T-helper 1 cell treated with Interleukin-12 subunit alpha and Interleukin-12 subunit beta and Interleukin-4 antibody, amounts not matched to agents 30 ng/mL and 1 ng/mL, for 36 hours (primary cell): ENCODE measurements at regions not wholly inside any gene's neighbourhood (a gene's known extent, or its start where the extent isn't known, plus 50 kb on each side); places are given as distances from the start of the nearest gene placed in this dataset.

Experiments used
- intact Hi-C: fragments of 100-400 bp; cut with micrococcal nuclease; formaldehyde crosslinking; loops from one replicate; pipeline ENCODE4 v1.15.1; 2024

DNA sequence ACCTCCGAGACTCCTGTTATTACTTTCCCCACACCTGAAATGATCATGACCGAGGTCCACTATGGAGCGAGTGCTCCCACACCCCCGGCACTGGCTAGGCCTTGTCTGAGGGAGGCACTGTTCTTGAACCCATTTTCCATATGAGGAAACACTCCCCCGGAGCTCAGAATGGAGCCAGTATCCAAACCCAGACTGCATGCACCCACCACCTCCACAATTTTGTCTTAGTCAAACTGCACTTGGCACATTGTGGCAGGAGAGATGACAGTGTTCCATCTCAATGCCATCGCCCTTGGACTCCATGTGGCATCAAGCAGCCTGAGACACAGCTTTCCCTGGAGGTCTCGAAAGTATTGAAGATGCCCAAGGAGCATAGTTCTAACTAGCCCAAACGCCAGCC, 154.1 kb downstream of the NUP210 start:
- intact Hi-C loops, result no loop called here

DNA sequence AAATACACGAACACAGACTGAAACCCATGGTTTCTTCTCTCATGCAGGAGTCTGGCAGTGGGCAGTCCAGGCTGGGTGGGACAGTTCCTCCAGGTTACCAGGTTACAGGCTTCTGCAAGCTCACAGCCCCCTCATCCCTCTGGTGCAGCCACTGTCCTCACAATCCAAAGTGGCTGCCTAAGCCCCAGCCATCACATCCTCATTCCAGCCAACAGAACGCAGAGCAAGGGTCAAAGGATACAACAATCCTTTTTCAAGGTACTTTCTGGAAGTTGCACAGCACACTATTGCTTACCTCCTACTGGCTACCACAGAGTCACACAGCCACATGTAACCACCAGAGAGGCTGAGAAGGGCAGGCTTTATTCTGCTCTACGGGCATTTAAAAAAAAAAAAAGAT, 154.6 kb downstream of the NUP210 start:
- intact Hi-C loops, result no loop called here

DNA sequence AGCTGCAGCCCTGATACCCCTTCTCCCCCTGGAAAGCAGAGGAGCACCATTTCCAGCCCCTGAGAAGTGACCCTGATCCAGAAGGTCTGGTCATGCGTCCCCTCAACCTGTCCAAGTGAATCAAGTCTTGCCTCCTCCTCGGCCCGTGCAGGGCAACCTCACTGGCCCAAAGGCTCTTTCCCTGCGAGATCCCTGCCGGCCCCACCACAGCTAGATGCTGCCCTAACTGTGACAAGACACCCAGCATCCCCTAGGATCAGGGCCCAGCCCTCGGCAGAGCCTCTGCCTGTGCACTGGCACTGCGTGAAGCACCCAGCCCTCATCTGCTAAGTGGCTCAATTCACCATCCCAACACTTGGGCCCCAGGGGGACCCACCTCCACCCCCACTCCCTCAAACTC, 155.1 kb downstream of the NUP210 start:
- intact Hi-C loops, result no loop called here

DNA sequence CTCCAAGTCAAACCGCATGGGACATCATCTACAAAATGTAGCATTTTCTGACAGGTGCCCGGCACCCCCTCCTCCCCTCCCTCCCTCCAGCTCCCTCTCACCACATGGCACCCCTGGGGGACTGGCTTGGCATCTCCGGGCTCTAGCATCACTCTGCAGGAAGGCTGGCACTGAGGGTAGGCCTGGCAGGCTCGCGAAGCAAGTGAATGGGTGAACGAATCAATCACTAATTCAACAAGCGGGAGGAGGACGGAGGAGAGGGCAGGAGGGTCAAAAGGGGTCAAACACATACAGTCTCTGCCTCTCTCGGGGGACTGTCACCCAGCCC, 155.7 kb downstream of the NUP210 start:
- intact Hi-C loops, result no loop called here

DNA sequence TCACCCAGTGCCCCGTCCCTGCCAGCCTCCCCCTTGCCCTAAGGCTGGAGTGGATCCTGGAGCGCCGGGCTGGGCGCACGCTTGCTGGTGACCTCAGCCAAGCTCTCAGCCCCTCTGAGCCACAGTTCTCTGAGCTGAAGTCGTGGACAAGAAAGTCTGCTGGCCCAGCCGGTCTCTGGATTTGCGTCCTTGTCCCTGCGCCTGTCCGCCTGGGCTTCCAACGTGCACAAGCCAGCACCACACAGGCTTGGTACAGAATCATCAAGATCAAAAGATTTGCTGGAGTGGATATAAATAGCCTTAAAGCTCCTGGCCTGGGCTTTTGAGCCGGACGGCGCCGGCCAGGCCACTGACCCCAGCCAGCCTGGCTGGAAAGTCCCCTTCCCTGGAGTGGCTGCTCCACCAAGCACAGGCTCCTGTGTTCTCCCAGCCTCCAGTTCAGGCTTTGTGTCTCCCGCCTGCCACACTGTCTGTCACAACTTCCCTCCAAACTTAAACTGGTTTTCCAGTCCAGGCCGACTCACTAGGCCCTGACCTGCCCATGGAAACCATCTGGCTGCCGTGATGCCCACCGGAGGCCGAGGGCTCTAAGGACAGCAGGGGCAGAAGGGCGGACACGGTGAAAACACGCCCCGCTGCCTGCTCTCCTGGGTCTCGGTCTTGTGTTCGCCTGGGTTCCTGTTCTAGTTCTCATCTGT, 156.2 kb downstream of the NUP210 start:
- intact Hi-C loops, result no loop called here

DNA sequence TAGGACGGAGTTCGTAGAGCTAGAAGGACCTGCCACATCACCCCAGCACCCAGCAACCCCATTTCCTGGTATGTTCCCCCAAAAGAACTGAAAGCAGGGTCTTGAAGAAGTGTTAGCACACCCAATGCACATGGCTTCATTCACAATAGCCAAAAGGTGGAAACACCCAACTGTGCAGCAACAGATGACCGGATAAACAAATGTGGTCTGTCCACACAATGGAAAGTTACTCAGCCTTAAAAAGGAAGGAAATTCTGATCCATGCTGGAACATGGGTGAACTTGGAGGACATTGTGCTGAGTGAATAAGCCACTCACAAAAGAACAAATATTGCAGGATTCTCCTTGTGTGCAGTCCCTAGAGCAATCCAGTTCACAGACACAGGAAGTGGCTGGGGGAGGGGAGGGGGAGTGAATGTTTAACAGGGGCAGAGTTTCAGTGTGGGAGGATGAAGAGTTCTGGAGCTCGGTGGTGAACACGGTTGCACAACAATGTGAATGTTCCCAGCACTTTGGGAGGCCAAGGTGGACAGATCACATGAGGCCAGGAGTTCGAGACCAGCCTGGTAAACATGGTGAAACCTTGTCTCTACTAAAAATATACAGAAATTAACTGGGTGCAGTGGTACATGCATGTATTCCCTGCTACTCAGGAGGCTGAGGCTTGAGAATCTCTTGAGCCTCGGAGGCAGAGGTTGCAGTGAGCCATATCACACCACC, 157.5 kb downstream of the NUP210 start:
- intact Hi-C loops, result no loop called here

DNA sequence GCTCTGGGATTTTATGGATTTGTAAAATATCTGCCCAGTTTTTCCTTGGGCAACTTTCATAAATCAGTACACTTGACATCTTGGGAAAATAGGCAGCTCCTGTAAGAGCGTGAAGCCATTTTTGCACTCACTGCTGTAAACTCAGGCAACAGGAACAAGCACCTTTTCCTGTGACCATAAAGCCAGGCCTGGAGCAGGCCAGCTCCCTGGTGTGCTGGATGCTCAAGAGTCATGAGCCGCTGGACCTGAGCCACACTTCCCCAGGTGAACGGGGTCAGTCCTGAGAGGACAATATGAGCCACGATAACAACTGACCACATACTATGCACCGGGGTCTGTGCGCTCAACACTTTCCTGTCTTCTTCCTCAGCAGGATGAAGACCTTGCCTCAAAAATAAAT, 158.2 kb downstream of the NUP210 start:
- intact Hi-C loops, result no loop called here

DNA sequence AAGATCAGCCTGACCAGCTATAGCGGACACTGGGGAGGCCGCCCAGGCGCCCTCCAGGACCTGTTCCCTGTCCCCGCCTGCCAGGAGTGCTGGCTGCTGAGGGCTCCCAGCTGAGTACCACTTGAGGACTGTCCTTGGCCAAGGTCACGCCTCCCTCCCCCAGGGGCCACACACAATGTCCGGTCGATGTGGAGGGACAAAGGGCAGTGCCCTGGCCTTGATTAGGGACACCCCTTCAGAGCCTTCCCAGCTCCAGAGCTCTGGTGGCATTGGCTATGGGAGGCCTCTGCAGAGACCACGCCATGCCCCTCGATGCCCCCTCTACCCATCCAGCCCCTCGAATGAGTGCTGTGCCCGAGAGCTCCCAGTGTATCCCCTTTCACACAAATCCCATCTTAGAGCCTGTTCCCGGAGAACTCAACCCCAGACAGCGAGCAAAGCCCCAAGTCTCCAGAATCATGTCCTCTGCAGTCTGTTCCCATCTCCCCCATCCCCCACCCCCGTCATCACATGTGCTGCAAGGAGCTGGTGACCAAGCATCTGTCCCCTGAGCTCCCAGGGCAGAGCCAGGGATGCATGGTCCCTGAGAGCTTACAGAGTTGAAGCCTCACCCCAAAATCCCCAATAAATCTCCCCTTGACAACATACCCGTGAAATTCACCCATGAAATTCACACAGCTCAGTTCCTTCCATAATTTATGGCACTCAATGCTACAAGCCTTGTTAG, 158.9 kb downstream of the NUP210 start:
- intact Hi-C loops, result no loop called here

DNA sequence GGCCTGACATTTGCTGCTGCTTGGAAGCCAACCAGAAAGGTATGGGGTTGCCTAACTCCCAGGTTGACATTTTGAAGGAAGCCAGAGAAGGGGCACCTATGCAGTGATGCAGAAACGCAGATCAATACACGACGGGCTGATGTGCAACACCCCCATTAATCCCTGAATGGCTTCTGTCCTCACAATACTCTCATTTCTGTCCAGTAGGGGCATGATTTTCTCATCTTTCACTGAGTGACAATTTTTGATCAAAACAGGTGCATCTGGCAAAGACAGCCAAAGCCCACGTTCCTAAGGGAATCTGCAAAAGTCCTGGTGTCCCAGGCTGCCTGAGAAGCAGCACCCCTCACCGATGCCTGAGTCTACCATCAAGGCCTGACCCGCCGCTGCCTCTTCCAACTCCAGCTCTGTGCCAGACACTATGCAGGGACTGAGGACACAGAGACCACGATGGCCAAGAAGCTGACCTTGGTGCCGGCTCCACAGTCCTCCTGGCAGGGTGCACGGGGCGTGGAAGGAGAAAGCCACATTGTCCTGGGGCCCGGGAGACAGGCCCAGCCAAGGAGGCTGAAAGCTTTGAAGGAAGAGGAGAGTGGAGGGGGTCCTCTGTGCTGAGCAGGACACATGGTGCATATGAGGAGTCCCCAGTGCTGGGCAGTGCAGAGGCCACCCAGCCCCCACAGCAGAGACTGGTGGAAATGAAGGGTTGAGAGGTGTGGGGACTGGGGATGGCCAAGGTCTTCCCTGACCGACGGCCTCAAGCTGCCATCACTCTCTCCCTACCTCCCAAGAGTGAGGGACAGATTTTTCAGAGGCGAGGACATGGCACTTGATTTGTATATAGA, 159.6 kb downstream of the NUP210 start:
- intact Hi-C loops, result no loop called here

DNA sequence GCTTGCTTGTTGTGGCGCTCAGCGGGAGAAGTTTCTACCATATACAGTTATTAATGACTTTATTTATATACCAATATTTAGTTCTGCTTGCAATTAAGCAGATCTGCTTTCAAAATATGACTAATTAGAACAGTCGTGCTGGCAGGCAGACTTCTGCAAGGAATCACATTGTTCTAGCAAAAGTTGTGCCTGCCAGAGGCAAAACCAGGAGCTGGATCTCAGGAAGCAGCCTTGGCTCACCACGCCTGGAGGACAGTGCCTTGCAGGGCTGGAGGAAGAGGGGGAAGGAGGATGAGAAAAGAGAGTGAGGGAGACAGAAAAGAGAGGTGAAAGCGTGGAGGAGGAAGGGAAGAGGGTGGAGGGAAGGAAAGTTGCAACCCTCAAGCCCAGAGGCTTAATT, 160.3 kb downstream of the NUP210 start:
- intact Hi-C loops, result no loop called here

DNA sequence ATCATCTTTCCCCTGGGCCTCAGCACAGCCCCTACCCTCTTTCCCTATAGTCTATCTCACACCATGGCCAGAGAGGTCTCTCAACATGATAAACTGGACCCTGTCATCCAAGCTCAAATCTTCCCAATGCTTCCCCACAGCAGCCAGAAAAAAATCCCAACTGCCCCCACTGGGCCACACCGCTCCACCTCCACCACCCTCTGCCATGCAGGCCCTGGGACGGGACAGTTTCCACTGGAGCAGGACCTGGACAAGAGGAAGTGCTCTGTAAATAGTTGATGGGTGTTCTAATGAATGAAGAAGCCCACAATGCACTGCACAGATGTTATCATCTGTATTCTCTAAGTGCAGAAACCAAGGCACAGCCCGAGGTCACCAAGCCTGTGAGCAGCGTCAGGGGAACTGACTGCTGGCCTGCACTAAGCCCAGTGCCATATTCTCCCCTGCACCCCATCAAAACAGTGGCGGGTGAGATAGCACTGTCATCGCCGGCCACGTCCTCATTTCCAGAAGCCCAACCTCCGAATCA, 161.1 kb downstream of the NUP210 start:
- intact Hi-C loops, result no loop called here

DNA sequence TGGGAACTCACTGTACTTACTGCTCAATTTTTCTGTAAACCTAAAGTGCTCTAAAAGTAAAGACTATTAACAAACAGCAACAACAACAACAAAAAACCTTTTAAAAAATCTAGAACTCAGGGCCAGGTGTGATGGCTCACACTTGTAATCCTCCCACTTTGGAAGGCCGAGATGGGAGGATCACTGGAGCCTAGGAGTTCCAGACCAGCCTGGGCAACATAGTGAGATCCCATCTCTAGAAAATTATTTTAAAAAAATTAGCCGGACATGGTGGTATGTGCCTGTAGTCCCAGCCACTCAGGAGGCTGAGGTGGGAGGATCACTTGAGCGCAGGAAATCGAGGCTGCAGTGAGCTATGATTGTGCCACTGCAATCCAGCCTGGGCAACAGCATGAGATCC, 161.8 kb downstream of the NUP210 start:
- intact Hi-C loops, result no loop called here

DNA sequence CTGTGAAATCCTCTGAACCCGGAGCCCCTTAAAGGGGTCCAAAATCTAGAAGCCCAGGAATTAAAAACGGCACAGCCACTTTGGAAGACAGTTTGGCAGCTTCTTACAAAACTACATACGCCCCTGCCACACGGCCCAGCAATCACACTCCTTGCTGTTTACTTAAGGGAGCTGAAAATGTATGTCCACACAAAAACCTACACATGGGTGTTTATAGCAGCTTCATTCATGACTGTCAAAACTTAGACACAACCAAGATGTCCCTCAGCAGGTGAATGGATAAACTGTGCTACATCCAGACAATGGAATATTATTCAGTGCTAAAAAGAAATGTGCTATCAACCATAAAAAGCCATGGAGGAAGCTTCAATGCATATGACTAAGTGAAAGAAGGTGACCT, 162.5 kb downstream of the NUP210 start:
- intact Hi-C loops, result no loop called here

DNA sequence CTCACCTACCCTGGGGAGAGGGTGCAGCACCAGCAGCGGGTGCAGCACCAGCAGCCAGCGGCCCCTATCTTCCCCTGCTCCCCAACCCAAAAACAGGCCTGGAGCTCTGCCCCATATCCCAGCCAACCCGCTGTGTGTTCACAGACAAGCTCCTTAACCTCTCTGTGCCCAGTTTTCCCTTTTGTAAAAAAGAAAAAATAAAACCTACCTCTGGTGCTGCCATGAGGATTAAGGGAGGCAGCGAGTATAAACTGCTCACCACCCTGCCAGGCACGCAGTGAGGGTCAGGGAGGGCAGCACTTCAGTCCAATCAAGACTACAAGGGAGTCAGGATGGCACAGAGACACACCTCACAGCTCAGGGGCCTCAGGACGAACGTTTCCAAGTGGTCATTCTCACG, 163.3 kb downstream of the NUP210 start:
- intact Hi-C loops, result no loop called here

DNA sequence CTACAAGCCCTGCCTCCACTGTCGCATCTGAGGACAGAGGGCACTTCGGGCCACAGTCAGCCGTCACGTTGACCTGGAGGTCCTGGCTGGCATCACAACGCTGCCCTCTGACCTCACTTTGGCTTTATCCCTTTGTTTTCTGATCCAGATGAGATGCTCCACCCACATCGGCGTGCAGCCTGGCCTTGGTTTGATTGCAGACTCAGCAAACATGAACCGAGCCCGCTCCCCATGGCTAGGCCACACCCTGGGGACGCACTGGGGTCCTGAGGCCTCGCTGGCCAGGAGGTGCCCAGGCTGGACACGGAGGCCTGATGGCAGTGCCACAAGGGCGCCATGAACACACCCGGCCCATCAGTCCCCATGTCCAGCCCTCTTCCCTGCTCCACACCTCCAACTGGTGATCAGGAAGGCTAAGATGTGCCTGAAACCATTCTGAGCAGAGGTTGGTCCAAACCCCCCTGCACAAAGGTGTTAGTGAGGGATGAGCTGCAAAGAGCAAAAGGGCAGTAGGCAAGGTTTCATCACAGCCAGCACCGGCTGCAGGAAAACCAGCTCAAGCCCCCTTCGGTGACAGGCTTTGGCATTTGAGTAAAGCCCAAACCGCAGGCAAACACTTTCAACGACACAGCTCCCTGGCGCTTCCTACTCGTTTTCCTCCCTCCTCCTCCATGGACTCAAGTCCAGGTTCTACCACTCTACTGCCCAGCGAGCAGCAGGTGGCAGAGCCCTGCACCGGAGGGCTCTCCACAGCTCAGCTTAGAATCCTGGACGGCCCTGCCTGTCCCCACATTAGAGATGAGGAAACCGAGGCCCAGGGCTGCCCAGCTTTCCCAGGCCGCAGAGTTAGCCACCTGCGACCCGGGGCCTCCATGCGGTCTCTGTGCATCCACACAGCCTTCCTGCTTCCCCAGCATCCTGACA, 165.8 kb downstream of the NUP210 start:
- intact Hi-C loops, result no loop called here

DNA sequence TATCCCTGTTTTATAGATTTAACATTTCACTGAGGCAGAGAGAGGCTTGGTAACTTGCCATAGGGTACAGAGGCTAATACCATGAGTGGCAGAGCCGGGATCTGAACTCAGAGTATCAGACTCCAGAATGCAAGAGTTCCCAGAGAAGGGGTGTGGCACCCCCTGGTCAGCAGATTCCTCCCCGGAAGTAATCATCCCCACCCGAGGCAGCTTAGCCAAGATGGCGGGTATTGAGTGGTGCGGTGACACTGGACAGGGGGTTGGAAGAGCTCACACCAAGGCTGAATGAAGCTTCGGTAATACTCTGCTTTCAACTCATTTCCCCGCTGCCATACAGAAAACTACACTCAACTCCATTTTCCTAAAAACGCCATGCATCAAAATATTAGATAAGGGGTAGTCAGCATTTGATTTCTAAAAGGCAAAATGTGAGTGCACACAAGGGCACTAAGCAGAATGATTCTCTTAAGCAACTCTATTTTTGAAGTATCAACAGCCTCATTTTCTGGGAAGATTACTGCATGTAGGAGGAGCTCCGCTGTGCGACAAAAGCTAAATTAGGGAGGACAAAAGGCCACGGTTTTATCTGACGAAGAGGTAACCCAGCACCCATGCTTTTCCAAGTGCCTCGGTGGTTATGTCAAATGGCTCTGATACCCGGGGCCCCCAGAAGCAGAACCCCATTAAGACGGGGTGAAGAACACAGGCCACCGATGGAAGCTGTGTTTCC, 166.7 kb downstream of the NUP210 start:
- intact Hi-C loops, result no loop called here

DNA sequence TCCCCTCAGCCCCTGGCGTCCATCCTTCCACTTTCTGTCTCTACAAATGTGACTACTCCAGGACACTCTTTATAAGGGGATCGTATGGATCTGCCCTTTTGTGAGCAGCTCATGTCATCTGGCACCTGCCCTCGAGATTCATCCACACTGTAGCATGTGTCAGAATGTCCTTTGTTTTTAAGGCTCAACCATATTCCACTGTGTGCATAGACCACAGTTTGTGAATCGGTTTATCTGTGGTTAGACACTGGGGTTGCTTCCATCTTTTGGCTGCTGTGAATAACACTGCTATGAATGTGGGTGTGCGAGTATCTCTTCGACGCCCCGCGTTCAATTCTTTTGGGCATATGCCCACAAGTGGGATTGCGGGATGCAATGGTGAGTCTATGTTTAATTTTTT, 167.9 kb downstream of the NUP210 start:
- intact Hi-C loops, result no loop called here

DNA sequence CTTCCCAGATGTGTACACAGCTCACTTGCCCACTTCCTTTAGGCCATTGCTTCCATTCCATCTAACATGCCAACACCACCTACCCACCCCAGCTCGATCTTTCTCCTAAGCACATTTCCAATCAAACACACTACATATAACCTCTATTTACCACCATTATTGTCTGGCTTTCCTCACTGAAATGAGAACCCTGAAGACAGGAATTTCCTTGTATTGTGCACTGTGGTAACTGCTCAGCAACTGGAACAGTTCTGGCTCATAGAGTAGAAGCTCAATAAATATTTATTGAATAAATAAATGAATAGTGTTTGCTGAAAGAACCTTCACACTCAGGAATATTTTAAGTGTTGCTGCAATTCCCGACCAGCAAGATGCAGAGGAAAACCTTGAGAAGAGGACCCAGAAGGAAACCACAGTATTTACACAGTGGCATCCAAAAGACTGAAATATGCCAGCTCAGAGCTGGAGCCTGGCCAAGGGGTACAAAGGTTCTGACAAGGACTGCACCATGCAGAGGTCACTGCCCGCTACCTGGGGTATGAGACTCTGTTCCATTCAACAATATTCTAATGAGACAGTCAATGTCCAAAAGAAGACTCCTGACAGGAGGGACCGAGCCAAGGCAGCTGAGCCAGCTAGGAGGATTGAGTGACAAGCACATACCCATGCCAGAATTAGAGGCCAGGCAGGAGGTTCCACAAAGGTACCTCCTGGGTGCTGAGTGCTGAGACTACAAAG, 168.8 kb downstream of the NUP210 start:
- intact Hi-C loops, result no loop called here
